MM.1S (cell line): ENCODE measurements at regions not wholly inside any gene's neighbourhood (a gene's known extent, or its start where the extent isn't known, plus 50 kb on each side); places are given as distances from the start of the nearest gene placed in this dataset.

ENCODE experiments used
- EZH2 ChIP-seq: fragments of 300-600 bp; sonication (generic); optimal IDR thresholded peaks from 2 replicates; pipeline ENCODE3; 2017; ENCODE audit warnings: low read depth, mild to moderate bottlenecking, antibody characterized with exemption, low read length, mixed read lengths
- EZH2phosphoT487 ChIP-seq: fragments of 300-600 bp; sonication (generic); IDR thresholded peaks from 2 replicates; pipeline ENCODE4 v1.6.1; 2018; ENCODE audit warnings: antibody characterized with exemption, low read length
- TF ChIP-seq, protein P1 (sequence below): fragments of 300-600 bp; sonication (generic); IDR thresholded peaks from 2 replicates; pipeline ENCODE4 v1.5.1; 2016; ENCODE audit warnings: antibody characterized with exemption, low read length, mixed read lengths

DNA sequence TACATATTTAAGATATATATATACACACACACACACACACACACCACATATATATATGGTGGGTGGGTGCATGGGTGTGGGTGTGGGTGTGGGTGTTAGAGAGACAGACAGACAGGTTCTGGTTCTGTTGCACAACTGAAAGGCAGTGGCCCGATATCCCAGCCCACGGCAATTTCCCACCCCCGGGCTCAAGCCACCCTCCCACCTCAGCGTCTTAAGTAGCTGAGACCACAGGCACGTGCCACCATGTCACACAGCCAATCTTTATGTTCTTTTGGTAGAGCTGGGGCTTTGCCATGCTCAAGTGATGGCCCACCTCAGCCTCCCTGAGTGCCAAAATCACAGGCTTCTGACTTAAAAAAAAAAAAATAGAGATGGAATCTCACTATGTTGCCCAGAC lies 417.8 kb upstream of the FOXG1 start:
- TF ChIP-seq, protein P1, sequence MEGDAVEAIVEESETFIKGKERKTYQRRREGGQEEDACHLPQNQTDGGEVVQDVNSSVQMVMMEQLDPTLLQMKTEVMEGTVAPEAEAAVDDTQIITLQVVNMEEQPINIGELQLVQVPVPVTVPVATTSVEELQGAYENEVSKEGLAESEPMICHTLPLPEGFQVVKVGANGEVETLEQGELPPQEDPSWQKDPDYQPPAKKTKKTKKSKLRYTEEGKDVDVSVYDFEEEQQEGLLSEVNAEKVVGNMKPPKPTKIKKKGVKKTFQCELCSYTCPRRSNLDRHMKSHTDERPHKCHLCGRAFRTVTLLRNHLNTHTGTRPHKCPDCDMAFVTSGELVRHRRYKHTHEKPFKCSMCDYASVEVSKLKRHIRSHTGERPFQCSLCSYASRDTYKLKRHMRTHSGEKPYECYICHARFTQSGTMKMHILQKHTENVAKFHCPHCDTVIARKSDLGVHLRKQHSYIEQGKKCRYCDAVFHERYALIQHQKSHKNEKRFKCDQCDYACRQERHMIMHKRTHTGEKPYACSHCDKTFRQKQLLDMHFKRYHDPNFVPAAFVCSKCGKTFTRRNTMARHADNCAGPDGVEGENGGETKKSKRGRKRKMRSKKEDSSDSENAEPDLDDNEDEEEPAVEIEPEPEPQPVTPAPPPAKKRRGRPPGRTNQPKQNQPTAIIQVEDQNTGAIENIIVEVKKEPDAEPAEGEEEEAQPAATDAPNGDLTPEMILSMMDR, result no peak
- TF ChIP-seq EZH2phosphoT487 (no peak), EZH2 (no peak)
